ENCODE measurements at regions not wholly inside any gene's neighbourhood (a gene's known extent, or its start where the extent isn't known, plus 50 kb on each side); places are given as distances from the start of the nearest gene placed in this dataset.

DNA sequence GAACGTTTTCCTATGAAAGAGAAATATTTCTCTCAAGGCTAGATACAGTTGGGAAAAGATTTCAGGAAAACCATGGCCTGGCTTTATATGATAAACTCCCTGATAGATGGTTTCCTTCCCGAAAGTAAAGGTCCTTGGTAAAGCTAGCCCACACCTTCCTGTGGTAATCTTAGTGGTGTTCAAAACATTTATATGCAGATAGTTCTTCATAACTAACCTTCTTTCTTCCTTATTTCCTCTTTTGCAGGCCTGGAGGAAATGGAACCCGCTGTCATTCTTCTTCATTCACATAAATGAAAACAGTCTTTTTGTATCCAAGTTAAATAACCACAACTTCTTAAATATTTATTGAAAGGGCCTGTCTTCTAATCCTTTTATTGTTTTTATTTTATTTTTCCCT lies 474.0 kb upstream of the ACTBL2 start:
- TF ChIP-seq ZFX (IDR thresholded peaks at IDR 0.05) (no peak), CTCF (conservative IDR thresholded peaks at IDR 0.05) (no peak)
- no peak overlapping the region for H3K27ac ChIP-seq

DNA sequence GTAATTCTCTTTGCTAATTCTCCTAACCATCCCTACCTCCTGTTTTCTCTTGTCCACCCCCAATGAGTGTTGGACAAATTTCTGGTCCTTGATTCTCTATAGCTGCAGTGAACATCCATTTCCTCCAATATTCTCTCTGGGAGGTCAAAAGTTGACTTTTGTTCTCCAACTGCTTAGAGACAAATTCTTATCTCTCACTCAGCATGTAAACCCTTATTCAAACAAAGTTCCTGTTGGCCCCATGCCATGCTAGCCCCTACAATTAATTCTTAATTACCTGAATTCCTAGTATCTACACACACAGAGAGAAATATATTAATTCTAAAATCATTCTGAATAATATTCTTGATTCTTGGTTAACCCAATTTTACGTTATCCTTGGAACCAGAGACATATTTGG lies 472.9 kb upstream of the ACTBL2 start:
- no peak overlapping the region for H3K27ac ChIP-seq
- TF ChIP-seq ZFX (IDR thresholded peaks at IDR 0.05), result no peak
- no peak for TF ChIP-seq CTCF (conservative IDR thresholded peaks at IDR 0.05)

- no peak for TF ChIP-seq CTCF (conservative IDR thresholded peaks at IDR 0.05)
- TF ChIP-seq ZFX (IDR thresholded peaks at IDR 0.05), result no peak
- no peak overlapping the region for H3K27ac ChIP-seq
Measured at GRCh38 chr5:57953792-57954191, 471.2 kb upstream of the ACTBL2 start.

DNA sequence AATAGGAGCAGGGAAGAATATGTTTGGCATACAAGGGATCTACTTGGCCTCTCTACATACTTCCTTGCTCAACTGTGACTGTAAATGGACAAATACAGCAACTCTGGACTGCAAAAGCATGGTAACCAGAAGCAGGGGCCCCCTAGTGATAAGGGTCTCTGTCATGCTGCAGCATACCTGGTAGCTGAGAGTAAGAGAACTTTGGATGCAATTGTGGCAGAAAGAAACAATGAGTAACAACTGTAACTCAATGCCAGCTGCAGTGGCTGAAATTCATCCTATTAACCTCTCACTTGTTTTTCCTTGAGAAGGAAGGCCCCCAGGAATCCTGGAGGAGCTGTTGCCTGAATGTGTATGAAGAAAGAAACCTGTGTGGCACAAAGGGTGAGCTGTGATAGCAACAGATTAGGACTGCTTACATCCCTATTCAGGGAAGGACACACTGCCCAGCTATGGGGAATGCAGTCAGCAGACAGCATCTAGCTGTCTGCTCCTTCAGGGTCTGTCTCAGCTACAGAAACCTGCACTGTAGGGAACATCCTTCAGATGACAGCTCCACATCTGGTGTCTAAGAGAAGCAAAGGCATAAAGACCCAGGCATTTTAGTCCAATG lies 468.1 kb upstream of the ACTBL2 start:
- H3K27ac ChIP-seq, result no peak overlapping the region; the same call in 1 of the 2 replicates
- TF ChIP-seq ZFX (IDR thresholded peaks at IDR 0.05) (0 out of 2 replicates have a peak, but pooled peaks have one; percentile 9), CTCF (conservative IDR thresholded peaks at IDR 0.05) (no peak)

DNA sequence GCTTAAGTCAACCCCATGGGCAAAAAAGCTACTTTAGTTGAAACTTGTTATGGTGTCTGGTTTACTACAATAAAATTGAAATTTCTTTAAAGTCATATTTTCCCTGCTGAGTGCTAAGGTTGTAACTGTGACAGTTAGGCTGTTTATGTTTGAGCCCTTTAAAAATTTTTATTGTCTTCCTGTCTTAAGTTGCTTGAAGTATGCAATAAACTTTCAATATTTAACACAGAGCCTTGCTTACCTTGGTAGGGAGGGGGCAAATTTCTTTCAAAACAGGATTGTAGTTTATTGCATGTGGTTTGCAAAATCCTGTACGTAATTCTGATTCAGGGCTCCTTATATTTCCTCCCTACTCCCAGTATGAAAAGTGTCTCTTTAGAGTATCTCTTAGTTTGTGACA lies 465.5 kb upstream of the ACTBL2 start:
- TF ChIP-seq CTCF (conservative IDR thresholded peaks at IDR 0.05) (no peak), ZFX (IDR thresholded peaks at IDR 0.05) (no peak)
- no peak overlapping the region for H3K27ac ChIP-seq

- no peak overlapping the region for H3K27ac ChIP-seq
- TF ChIP-seq ZFX (IDR thresholded peaks at IDR 0.05) (no peak), CTCF (conservative IDR thresholded peaks at IDR 0.05) (no peak)
Measured at GRCh38 chr5:57947181-57947580, 464.6 kb upstream of the ACTBL2 start.

DNA sequence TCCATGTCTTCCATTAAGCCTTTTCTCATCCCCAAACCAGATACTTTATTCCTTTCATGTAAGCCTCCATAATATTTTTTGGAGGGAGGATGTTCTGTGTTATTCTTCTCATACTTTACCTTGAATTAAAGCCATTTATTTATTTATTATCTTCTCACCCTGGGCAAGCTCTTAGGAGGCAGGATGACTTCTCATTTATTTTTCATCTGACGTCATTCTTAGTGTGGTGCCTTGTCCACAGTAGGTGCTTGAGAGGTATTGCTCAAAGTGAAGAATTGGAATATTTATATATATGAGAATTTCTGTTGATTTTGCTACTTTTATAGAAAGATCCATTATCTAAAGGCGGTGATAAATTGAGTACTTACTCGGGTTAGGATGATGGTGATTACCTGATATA lies 458.3 kb upstream of the ACTBL2 start:
- no peak overlapping the region for H3K27ac ChIP-seq
- TF ChIP-seq CTCF (conservative IDR thresholded peaks at IDR 0.05) (no peak), ZFX (IDR thresholded peaks at IDR 0.05) (no peak)
